SJSA1 (cell line): ENCODE measurements at regions not wholly inside any gene's neighbourhood (a gene's known extent, or its start where the extent isn't known, plus 50 kb on each side); places are given as distances from the start of the nearest gene placed in this dataset.

ENCODE experiments used
- DNase-seq, 2 experiments: peaks; one replicate each; pipeline ENCODE4 v3.0.0-alpha.2; 2015 to 2020; ENCODE audit warnings: low spot score in 2 of 2, low read depth in 1 of 2
- H3K27ac ChIP-seq: fragments of 250-450 bp; sonication (Bioruptor Pico); 2 replicates; pipeline ENCODE4 v1.5.1; 2020; ENCODE audit warnings: mild to moderate bottlenecking, moderate library complexity
- H3K27me3 ChIP-seq: fragments of 250-450 bp; sonication (Bioruptor Pico); replicated peaks from 2 replicates; pipeline ENCODE4 v1.5.1; 2020; ENCODE audit warnings: mild to moderate bottlenecking, moderate library complexity
- H3K36me3 ChIP-seq: fragments of 250-450 bp; sonication (Bioruptor Pico); 2 replicates; pipeline ENCODE4 v1.5.1; 2020; ENCODE audit warnings: mild to moderate bottlenecking
- H3K4me1 ChIP-seq: fragments of 250-450 bp; sonication (Bioruptor Pico); replicated peaks from 2 replicates; pipeline ENCODE4 v1.6.1; 2021; ENCODE audit warnings: mild to moderate bottlenecking
- H3K4me3 ChIP-seq: fragments of 250-450 bp; sonication (Bioruptor Pico); 2 replicates; pipeline ENCODE4 v1.5.1; 2020; ENCODE audit warnings: mild to moderate bottlenecking
- H3K9me3 ChIP-seq: fragments of 250-450 bp; sonication (Bioruptor Pico); replicated peaks from 2 replicates; pipeline ENCODE4 v1.5.1; 2020; ENCODE audit warnings: mild to moderate bottlenecking

DNA sequence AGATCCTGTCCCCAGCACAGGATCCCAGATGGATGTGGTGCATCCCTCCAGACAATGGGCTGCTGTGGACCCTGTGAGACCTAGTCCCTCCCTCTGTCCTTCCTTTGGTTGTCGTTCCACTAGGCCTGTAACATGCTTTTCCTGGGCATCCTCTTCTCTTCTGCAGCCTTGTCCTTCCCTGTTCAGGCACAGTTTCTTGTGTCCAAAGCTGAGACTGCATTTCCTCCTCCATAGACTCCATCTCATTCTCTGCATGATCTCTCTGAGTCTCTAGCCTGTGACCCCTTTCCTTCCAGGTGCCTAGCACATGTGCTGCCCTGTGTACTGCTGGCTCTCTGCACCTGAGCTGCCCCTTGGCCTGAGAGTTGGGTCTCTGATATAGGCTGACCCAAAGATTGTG lies 293.5 kb upstream of the IGFBP3 start:
- Histone ChIP-seq H3K27me3 (no peaks in the 10 kb centered on the region), H3K4me1 (no peaks in the 10 kb centered on the region; the same call in 1 of the 2 replicates), H3K4me3 (no peak overlapping the region), H3K9me3 (no peaks in the 10 kb centered on the region; the same call in 1 of the 2 replicates), H3K27ac (no peak overlapping the region), H3K36me3 (no peaks in the 10 kb centered on the region)
- DNase-seq: no peak

DNA sequence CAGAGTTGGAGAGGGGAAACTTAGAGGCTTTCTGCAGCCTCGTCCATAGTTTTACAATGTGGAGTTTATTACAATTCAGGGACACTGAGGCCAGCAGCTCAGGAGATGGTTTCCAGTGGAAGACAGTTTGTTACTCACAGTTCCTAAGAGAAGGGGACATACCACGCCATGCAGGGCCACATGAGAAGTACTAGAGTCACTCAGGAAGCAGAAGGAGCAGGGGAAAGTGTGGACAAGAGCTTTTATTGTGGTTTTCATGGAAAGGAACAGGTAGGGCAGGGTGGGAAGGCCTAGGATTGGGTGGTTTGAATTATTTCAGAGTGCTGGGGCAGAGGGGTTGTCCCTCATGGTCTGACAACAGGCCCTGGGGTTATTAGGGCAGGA lies 292.1 kb upstream of the IGFBP3 start:
- no peaks in the 10 kb centered on the region for H3K36me3 ChIP-seq
- H3K4me3 ChIP-seq: no peak overlapping the region
- H3K27ac ChIP-seq: no peak overlapping the region
- DNase-seq: no peak
- H3K27me3 ChIP-seq: no peaks in the 10 kb centered on the region
- H3K9me3 ChIP-seq: no peaks in the 10 kb centered on the region; the same call in 1 of the 2 replicates
- no peaks in the 10 kb centered on the region; the same call in 1 of the 2 replicates for H3K4me1 ChIP-seq

DNA sequence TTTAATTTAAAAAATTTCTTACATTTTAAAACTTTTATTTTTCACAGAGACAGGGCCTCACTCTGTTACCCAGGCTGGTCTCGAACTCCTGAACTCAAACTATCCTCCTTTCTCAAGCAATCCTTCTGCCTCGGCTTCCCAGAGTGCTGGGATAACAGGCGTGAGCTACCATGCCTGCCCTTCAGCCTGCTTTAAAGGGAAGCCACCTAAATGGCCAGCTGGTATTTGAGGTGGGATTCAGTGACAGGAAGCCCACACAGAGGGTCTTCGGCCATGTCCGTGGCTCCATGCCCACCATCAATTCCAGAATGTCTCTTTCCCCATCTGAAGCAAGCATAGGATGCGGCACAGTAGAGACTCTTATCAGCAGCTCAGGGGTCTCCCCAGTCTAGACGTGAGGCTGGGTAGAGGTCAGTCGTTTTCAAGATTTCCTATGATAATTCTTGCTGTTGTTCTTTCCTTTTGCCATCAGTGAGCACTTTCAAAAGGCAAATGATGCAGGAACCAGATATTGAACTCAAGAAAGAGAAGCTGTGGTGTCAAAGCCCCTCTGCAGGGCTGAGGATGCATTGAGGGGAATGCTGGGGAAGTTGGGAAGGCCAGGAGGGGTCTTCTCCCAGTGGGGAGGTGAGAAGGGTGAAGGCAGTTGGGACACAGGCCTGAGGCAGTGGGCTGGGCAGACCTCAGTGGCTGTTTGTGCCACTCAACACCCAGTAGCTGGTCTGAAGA lies 291.5 kb upstream of the IGFBP3 start:
- no peak overlapping the region for H3K4me3 ChIP-seq
- H3K4me1 ChIP-seq: no peaks in the 10 kb centered on the region; the same call in 1 of the 2 replicates
- H3K9me3 ChIP-seq: no peaks in the 10 kb centered on the region; the same call in 1 of the 2 replicates
- no peaks in the 10 kb centered on the region for H3K36me3 ChIP-seq
- no peak overlapping the region for H3K27ac ChIP-seq
- no peak for DNase-seq
- H3K27me3 ChIP-seq: no peaks in the 10 kb centered on the region

DNA sequence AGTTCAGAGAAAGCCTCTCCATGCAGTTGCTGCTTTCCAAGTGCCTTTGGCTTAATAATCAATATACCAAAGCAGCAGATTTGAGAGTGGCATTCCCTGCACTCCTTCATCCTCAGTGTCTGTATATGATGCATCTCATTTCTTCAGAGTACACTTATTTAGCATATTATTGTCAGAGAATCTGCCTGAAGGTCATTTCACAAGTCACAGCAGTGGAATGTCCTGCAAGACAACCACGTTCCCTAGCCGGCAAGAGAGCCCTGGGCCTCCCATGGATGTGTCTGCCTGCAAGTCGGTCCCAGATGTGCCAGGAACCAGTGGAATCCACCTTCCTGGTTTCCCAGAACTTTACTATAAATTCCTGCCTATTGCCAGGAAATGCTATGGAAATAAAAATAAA lies 289.4 kb upstream of the IGFBP3 start:
- DNase-seq: no peak
- no peaks in the 10 kb centered on the region for H3K36me3 ChIP-seq
- H3K27ac ChIP-seq: no peak overlapping the region
- H3K4me1 ChIP-seq: no peaks in the 10 kb centered on the region; the same call in 1 of the 2 replicates
- H3K9me3 ChIP-seq: no peaks in the 10 kb centered on the region
- no peaks in the 10 kb centered on the region for H3K27me3 ChIP-seq
- no peak overlapping the region for H3K4me3 ChIP-seq

DNA sequence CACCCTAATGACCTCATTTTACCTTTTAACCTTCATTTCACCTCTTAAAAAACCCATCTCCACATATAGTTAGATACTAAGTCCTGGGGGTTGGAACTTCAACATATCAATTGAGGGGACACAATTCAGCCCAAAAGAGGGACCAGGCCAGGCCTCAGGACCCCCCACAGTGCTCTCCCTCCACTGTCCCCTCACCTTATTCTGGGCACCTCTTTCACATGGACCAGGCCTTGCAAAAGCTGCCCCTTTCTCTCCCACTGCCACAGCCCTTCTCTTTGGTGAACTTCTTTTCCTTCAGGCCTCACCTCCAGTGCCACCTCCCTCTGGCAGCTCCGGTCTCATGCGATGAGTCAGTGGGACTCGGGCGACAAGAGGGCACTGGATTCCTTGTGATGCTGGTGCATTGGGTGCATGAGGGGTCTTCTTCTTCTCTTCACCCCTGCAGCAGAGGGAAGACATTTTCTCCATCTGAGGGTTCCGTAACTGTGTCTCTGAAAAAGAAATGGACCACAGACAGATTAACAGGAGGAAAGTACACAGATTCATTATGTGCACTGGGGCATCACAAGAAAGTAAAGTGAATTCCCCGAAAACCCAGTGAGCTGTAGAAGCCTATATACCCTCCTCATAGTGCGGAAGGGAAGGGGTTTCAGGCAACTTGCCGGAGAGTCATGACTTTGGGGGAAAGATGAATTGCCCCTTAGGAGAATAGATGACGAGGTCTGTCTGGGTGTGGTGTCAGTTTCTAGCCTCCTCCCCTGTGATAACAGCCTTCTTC lies 288.7 kb upstream of the IGFBP3 start:
- H3K27me3 ChIP-seq: no peaks in the 10 kb centered on the region
- no peaks in the 10 kb centered on the region for H3K36me3 ChIP-seq
- H3K4me3 ChIP-seq: no peak overlapping the region
- no peak overlapping the region for H3K27ac ChIP-seq
- H3K9me3 ChIP-seq: no peaks in the 10 kb centered on the region
- no peaks in the 10 kb centered on the region; the same call in 1 of the 2 replicates for H3K4me1 ChIP-seq
- no peak for DNase-seq

DNA sequence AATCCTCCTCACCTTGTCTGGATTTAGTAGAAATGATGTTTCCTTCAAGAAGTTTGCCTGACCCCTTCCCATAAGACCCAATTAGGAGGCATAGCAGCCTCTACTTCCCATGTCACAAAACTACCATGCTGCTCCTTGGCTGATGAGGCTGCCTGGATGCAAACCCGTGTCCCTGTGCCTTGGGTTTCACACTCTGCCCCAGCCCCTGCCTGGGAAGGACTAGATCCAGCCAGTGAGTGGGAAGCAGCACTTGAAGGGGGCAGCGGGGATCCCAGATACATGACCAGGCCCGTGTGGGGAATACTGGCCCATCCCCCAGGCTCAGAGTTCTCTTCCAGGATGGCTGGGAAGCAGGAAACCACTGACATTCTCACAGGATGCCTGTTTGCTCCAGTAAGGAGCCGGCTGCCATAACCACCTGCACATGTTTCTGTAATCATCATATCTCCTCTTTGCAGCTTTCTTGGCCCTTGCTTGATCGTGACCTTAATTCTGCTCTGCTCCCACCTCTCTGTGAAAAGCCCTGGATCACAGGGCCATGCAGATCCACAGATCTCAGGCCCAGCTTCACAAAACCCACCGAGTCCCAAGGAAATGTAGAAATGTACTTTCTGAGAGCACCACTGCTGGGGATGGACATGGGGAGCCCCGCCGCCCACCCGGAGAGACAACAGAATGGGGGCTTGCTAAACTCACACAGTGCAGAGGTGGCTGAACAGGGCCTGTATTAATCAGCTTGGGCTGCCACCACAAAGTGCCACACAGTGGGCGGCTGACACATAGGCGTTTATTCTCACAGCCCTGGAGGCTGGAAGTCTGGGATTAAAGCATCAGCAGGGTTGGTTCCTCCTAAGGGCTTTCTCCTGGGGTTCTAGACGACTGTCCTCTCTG lies 287.8 kb upstream of the IGFBP3 start:
- no peaks in the 10 kb centered on the region; the same call in 1 of the 2 replicates for H3K4me1 ChIP-seq
- no peaks in the 10 kb centered on the region for H3K9me3 ChIP-seq
- H3K27me3 ChIP-seq: no peaks in the 10 kb centered on the region
- DNase-seq: no peak
- H3K4me3 ChIP-seq: no peak overlapping the region
- H3K36me3 ChIP-seq: no peaks in the 10 kb centered on the region
- no peak overlapping the region for H3K27ac ChIP-seq

DNA sequence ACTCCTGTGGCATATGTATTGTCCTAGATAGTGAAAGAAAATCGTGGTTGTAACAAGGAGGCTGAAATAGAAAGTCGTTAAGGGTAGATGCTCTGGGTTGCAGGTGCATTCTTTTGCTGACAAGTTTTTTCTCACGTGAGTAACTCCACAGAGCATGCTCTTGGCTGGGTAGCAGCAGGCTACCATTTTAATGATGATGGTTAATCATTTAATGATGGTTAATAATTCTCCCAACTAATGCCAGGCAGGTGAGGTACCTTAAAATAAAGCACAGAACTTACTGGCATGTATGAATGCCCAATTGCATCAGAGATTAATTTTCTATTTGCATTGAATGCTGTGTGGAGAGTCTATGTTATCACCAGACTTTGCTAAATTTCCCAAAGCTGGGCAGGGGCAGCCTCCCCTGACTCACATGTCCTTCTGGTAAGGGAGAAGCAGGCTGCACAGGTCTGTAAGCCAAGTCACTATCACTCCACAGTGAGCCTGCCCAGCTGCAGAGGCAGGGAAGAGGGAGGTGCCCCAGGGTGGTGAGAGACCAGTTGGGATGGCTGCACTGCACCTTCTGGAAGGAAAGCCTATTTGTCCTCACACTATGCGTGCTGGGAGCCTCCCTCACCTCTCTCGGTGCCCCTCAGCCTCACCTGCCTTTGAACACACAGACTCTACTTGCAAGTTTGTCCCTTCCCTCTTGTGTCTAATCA lies 287.0 kb upstream of the IGFBP3 start:
- H3K9me3 ChIP-seq: no peaks in the 10 kb centered on the region
- no peaks in the 10 kb centered on the region for H3K36me3 ChIP-seq
- no peaks in the 10 kb centered on the region for H3K27me3 ChIP-seq
- H3K4me1 ChIP-seq: no peaks in the 10 kb centered on the region; the same call in 1 of the 2 replicates
- H3K27ac ChIP-seq: no peak overlapping the region
- H3K4me3 ChIP-seq: no peak overlapping the region
- DNase-seq: no peak

DNA sequence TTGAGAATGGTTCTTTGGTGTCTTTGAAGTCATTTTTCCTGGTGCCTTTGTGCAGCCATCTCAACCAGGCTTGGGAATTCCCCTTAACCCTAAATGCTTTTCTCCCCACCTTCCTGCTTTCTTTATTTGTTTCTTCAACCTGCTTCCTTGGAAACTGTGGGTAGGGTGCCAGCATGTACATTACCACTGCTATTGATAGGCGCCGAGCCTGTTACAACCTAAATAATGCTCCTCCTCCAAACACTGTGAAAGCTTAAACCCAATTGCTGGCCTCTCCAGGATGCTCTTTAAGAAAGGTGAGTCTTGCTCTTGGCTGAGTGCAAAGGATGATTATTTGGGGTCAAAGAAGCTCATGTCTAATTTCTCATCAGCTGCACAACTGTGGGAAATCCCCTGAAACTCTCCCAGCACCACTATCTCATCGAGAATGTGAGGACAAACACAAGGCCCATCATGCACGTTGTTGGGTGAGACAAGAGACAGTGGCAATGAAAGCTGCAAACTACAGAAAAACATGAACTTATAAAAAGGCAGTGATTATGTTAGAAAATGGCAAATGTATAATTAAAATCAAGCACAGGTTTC lies 285.5 kb upstream of the IGFBP3 start:
- Histone ChIP-seq H3K27ac (no peak overlapping the region), H3K27me3 (no peaks in the 10 kb centered on the region), H3K9me3 (no peaks in the 10 kb centered on the region), H3K4me1 (no peaks in the 10 kb centered on the region; the same call in 1 of the 2 replicates), H3K4me3 (no peak overlapping the region), H3K36me3 (no peaks in the 10 kb centered on the region)
- DNase-seq: no peak

DNA sequence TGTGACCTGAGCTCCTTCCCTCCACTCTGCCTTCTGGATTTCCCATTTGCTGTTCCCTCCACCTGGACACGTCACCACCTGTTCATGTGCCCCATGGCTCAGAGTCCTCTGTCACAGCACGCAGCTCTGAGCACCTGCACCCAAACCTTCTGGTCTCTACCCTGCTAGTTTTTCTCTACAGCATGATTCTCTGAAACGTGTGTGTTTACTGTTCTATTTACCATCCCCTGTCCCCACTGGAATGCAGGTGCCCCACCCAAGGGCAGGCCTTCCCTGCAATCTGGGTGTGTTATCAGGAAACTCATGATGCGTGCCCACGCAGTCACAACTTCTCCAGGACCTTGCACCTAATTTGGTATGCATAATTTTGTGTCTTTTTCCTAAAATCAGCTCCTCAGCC lies 284.4 kb upstream of the IGFBP3 start:
- H3K4me1 ChIP-seq: no peaks in the 10 kb centered on the region; the same call in 1 of the 2 replicates
- DNase-seq: no peak
- H3K9me3 ChIP-seq: no peaks in the 10 kb centered on the region
- no peak overlapping the region for H3K27ac ChIP-seq
- no peak overlapping the region for H3K4me3 ChIP-seq
- H3K36me3 ChIP-seq: no peaks in the 10 kb centered on the region
- no peaks in the 10 kb centered on the region for H3K27me3 ChIP-seq

DNA sequence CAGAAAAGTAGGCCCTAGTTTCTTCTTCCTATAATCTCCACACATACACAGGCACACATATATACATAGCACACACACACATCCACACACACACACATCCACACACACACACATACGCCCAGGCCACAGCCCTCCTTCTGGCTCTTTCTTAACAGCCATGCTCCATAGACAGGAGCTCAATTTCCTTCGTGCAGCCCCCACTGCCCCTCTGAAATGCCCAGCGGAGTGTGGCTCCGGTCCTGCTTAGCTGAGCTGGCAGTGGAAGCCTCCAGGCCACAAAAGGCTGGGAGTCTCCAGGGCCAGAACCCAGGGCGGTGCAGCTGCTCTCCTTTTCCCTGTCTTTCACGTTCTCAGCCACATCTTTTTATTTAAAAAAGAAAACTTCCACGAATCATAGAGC lies 282.9 kb upstream of the IGFBP3 start:
- Histone ChIP-seq H3K4me1 (peaks cover 5% of the 10 kb centered on the region), H3K4me3 (no peak overlapping the region), H3K27ac (no peak overlapping the region), H3K36me3 (no peaks in the 10 kb centered on the region), H3K27me3 (no peaks in the 10 kb centered on the region), H3K9me3 (no peaks in the 10 kb centered on the region)
- DNase-seq: no peak

DNA sequence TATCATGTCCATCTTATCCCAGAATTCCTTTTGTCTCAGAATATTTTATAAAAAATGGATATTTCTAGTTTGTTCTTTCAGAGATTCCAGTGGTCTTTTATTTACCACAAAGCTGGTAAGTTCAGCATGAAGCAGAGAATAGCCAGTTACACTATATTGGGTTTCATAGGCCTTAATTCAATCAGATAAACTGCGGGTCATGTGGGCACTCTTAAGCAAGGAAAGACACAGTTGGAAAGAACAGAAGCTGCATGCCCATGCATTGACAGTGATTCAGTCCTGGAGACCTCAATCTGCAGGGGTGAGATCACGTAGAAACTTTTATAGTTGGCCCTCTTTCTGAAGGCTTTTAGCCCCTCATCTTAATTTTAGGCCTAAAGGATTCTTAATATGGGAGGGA lies 281.3 kb upstream of the IGFBP3 start:
- peaks cover 15% of the 10 kb centered on the region for H3K4me1 ChIP-seq
- no peaks in the 10 kb centered on the region for H3K27me3 ChIP-seq
- no peaks in the 10 kb centered on the region for H3K36me3 ChIP-seq
- H3K9me3 ChIP-seq: no peaks in the 10 kb centered on the region
- no peak overlapping the region for H3K4me3 ChIP-seq
- DNase-seq: no peak
- no peak overlapping the region for H3K27ac ChIP-seq

DNA sequence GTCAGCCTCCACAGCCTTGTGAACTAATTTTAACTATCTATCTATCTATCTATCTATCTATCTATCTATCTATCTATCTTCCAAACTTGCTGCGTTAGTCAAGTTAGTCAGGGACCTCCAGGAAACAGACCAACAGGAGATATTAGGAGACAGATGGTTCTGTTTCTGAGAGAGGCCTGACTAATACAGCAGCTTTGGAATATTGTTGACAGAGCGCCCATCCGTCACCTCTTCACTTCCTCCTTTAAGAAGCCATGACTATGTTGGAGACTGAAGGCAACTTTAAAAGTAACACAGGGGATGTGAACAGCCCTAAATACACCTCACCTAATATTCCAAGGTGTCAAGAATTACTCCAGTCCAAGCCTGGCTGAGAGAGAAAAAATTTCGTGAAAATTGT lies 280.9 kb upstream of the IGFBP3 start:
- no peak for DNase-seq
- no peaks in the 10 kb centered on the region for H3K9me3 ChIP-seq
- no peaks in the 10 kb centered on the region for H3K27me3 ChIP-seq
- peaks cover 15% of the 10 kb centered on the region for H3K4me1 ChIP-seq
- H3K27ac ChIP-seq: no peak overlapping the region
- no peak overlapping the region for H3K4me3 ChIP-seq
- H3K36me3 ChIP-seq: no peaks in the 10 kb centered on the region

DNA sequence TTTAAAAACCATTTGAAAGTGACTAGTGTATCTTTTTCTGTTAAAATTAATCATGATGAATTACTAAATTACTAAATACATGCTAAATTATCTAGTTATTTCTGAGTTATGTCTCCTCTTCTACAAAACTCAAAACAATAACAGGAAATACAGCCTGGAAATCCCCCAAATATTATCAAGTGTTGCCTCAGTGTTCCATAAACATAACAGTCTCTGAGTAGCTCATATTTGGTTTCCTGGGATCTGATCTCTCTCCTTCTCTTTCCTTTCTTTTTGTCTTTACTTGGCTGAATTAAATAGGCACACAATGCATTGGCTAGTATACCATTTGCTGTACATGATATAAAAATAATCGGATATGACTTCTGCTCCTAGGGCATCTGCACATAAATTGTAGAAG lies 277.6 kb upstream of the IGFBP3 start:
- Histone ChIP-seq H3K27ac (no peak overlapping the region), H3K27me3 (no peaks in the 10 kb centered on the region), H3K4me1 (peaks cover 15% of the 10 kb centered on the region), H3K4me3 (no peak overlapping the region), H3K9me3 (no peaks in the 10 kb centered on the region), H3K36me3 (no peaks in the 10 kb centered on the region)
- no peak for DNase-seq
